DLD1 (cell line): ENCODE measurements at regions not wholly inside any gene's neighbourhood (a gene's known extent, or its start where the extent isn't known, plus 50 kb on each side); places are given as distances from the start of the nearest gene placed in this dataset.

Source experiments
- in situ Hi-C: cut with HindIII; loops from 2 replicates; pipeline ENCODE4 v1.10.0; 2017; ENCODE audit warnings: low sequenced_read_pairs

GRCh38 chr18:77560341-77560992, 310.8 kb downstream of the GALR1 start:
- in situ Hi-C loops, result no loop called here

- in situ Hi-C loops, result no loop called here
Observed at GRCh38 chr18:77566604-77567003, 317.0 kb downstream of the GALR1 start.

- in situ Hi-C loops, result no loop called here
Observed at GRCh38 chr18:77567205-77567604, 317.6 kb downstream of the GALR1 start.

- in situ Hi-C loops, result no loop called here
Observed at GRCh38 chr18:77571743-77572142, 322.1 kb downstream of the GALR1 start.

- in situ Hi-C loops, result no loop called here
Observed at GRCh38 chr18:77572537-77572936, 322.9 kb downstream of the GALR1 start.

GRCh38 chr18:77573571-77573970, 323.9 kb downstream of the GALR1 start:
- in situ Hi-C loops, result no loop called here

GRCh38 chr18:77590943-77591515, 341.4 kb downstream of the GALR1 start:
- in situ Hi-C loops, result no loop called here

- in situ Hi-C loops, result no loop called here
Observed at GRCh38 chr18:77597726-77598125, 348.1 kb downstream of the GALR1 start.

GRCh38 chr18:77600674-77601073, 351.0 kb downstream of the GALR1 start:
- in situ Hi-C loops, result no loop called here

GRCh38 chr18:77601567-77601966, 351.9 kb downstream of the GALR1 start:
- in situ Hi-C loops, result no loop called here

- in situ Hi-C loops, result no loop called here
Observed at GRCh38 chr18:77607087-77607486, 357.4 kb downstream of the GALR1 start.

GRCh38 chr18:77608807-77609206, 359.2 kb downstream of the GALR1 start:
- in situ Hi-C loops, result no loop called here

GRCh38 chr18:77617694-77618093, 368.0 kb downstream of the GALR1 start:
- in situ Hi-C loops, result no loop called here

GRCh38 chr18:77619525-77619924, 369.9 kb downstream of the GALR1 start:
- in situ Hi-C loops, result no loop called here

GRCh38 chr18:77622009-77622692, 372.5 kb downstream of the GALR1 start:
- in situ Hi-C loops, result no loop called here

GRCh38 chr18:77632758-77633157, 383.1 kb downstream of the GALR1 start:
- in situ Hi-C loops, result no loop called here

GRCh38 chr18:77634494-77634893, 384.8 kb downstream of the GALR1 start:
- in situ Hi-C loops, result no loop called here

- in situ Hi-C loops, result no loop called here
Observed at GRCh38 chr18:77635451-77635850, 385.8 kb downstream of the GALR1 start.

- in situ Hi-C loops, result no loop called here
Observed at GRCh38 chr18:77635858-77636257, 386.2 kb downstream of the GALR1 start.

GRCh38 chr18:77645170-77645872, 395.7 kb downstream of the GALR1 start:
- in situ Hi-C loops, result no loop called here

GRCh38 chr18:77647472-77647871, 397.8 kb downstream of the GALR1 start:
- in situ Hi-C loops, result no loop called here

- in situ Hi-C loops, result no loop called here
Observed at GRCh38 chr18:77648411-77648810, 398.8 kb downstream of the GALR1 start.
